ENCODE measurements at regions not wholly inside any gene's neighbourhood (a gene's known extent, or its start where the extent isn't known, plus 50 kb on each side); places are given as distances from the start of the nearest gene placed in this dataset.
"Not testable (repeated sequence)": the region's sequence is repeated elsewhere in the genome, so short reads cannot be mapped to it uniquely, and the experiment has no call there.

- no peak for TF ChIP-seq CTCF (IDR thresholded peaks at IDR 0.05)
- no peak overlapping the region for H3K27ac ChIP-seq
- no peaks in the 10 kb centered on the region for H3K9me3 ChIP-seq
- ATAC-seq = no peak
- no peak overlapping the region for H3K4me3 ChIP-seq
- intact Hi-C loops (cut with DNase I) = no loop called here
- H3K27me3 ChIP-seq = no peaks in the 10 kb centered on the region
- DNase-seq = no peak
- no peaks in the 10 kb centered on the region for H3K36me3 ChIP-seq
- H3K4me1 ChIP-seq = no peaks in the 10 kb centered on the region
Measured at GRCh38 chr4:124155239-124155638, 557.3 kb downstream of the ANKRD50 start.

- no peaks in the 10 kb centered on the region for H3K27me3 ChIP-seq
- H3K36me3 ChIP-seq = no peaks in the 10 kb centered on the region
- H3K27ac ChIP-seq = no peak overlapping the region
- intact Hi-C loops (cut with DNase I) = no loop called here
- no peak overlapping the region for H3K4me3 ChIP-seq
- H3K9me3 ChIP-seq = no peaks in the 10 kb centered on the region
- no peak for TF ChIP-seq CTCF (IDR thresholded peaks at IDR 0.05)
- ATAC-seq (no peak), DNase-seq (no peak)
- no peaks in the 10 kb centered on the region for H3K4me1 ChIP-seq
Measured at GRCh38 chr4:124157396-124158083, 555.0 kb downstream of the ANKRD50 start.

- H3K27ac ChIP-seq = no peak overlapping the region
- intact Hi-C loops (cut with DNase I) = no loop called here
- DNase-seq (no peak), ATAC-seq (no peak)
- no peaks in the 10 kb centered on the region for H3K9me3 ChIP-seq
- TF ChIP-seq CTCF (IDR thresholded peaks at IDR 0.05) = no peak
- H3K27me3 ChIP-seq = no peaks in the 10 kb centered on the region
- no peaks in the 10 kb centered on the region for H3K4me1 ChIP-seq
- H3K4me3 ChIP-seq = no peak overlapping the region
- H3K36me3 ChIP-seq = no peaks in the 10 kb centered on the region
Measured at GRCh38 chr4:124163401-124163800, 549.1 kb downstream of the ANKRD50 start.

GRCh38 chr4:124167602-124168001 lies 544.9 kb downstream of the ANKRD50 start:
- ATAC-seq (no peak), DNase-seq (no peak)
- Histone ChIP-seq H3K36me3 (no peaks in the 10 kb centered on the region), H3K4me3 (no peak overlapping the region), H3K27me3 (no peaks in the 10 kb centered on the region), H3K27ac (no peak overlapping the region), H3K4me1 (no peaks in the 10 kb centered on the region), H3K9me3 (peaks cover 5% of the 10 kb centered on the region)
- intact Hi-C loops (cut with DNase I) = no loop called here
- TF ChIP-seq CTCF (IDR thresholded peaks at IDR 0.05) = no peak

GRCh38 chr4:124169524-124169923 lies 543.0 kb downstream of the ANKRD50 start:
- intact Hi-C loops (cut with DNase I); ATAC-seq; H3K9me3 ChIP-seq; H3K4me1 ChIP-seq; H3K27me3 ChIP-seq; H3K27ac ChIP-seq; H3K36me3 ChIP-seq; DNase-seq; H3K4me3 ChIP-seq: not testable (repeated sequence)

GRCh38 chr4:124173912-124174311 lies 538.6 kb downstream of the ANKRD50 start:
- no peak for ATAC-seq
- intact Hi-C loops (cut with DNase I) = no loop called here

More at GRCh38 chr4:124173912-124174311, 538.6 kb downstream of the ANKRD50 start:
- Histone ChIP-seq H3K36me3 (no peaks in the 10 kb centered on the region), H3K27me3 (no peaks in the 10 kb centered on the region), H3K27ac (no peak overlapping the region), H3K4me3 (no peak overlapping the region), H3K4me1 (no peaks in the 10 kb centered on the region), H3K9me3 (peaks cover 5% of the 10 kb centered on the region)
- no peak for DNase-seq
- no peak for TF ChIP-seq CTCF (IDR thresholded peaks at IDR 0.05)
